Activated CD4-positive, alpha-beta T cell treated with anti-CD3 and anti-CD28 coated beads, Interleukin-2, Interleukin-6, amounts not matched to agents 100 ng/mL and 50 ng/mL, durations not matched to agents 16 hours and 8 hours (primary cell): ENCODE measurements at regions not wholly inside any gene's neighbourhood (a gene's known extent, or its start where the extent isn't known, plus 50 kb on each side); places are given as distances from the start of the nearest gene placed in this dataset.

Source experiments
- DNase-seq: peaks from one replicate; pipeline ENCODE4 v3.0.0-alpha.2; 2020

DNA sequence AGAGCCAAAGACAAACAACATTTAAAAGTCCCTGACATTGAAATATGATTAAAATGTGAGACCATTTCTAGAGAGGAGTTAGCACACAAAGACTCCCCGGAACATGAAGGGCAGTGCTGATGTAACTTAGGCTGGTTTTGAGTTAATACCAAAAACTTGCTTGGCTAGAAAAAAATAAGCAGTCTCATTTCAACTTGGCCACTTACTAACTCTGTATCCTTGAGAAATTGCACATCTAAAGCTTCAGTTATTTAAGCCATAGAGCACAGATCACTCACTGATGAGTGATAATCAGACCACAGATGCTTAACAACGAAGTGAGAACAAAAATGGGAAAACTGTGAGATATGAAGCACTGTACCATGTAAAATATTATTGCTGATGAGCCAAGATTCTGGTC, 65.9 kb upstream of the MAOA start:
- peak; percentile 4 for DNase-seq

GRCh38 chrX:43592597-43592996, 63.5 kb upstream of the MAOA start:
- DNase-seq: no peak

DNA sequence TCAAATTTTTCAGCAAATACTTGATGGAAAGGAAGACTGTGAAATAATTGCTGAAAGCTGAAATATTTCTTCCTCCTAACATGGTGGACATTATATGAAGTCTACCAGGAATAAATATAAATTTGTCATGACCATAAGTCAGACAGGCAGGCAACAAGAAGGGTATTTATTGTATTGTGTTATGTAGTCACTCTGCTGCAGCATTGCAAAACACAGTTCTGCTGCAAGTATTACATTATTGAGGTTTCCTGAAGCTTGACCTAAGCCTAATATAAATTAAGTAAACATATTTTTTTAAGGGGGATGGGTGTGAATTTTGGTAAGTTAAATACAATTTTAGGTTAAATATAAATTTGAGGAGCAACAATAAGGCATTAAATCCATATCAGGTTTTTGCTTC, 60.2 kb upstream of the MAOA start:
- DNase-seq: no peak

DNA sequence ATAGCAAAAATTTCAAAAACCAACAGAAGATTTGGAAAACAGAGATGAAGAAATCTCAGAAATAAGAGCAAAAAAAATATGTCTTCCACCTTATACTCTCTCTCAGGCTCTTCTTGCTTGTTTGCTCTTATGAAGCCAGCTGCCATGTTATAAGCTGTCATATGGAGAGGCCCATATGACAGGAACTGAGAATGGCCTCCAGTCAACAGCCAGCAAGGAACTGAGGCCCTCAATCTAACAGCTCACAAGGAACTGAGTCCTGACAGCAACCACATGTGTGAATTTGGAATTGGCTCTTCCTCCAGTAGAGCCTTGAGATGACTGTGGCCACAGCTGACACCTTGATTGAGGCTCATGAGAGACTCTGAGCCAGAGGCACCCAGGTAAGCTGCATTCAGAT, 51.3 kb upstream of the MAOA start:
- DNase-seq: peak; percentile 2

GRCh38 chrX:43605351-43605750, 50.7 kb upstream of the MAOA start:
- no peak for DNase-seq
